ENCODE measurements at regions not wholly inside any gene's neighbourhood (a gene's known extent, or its start where the extent isn't known, plus 50 kb on each side); places are given as distances from the start of the nearest gene placed in this dataset.

GRCh38 chr18:67261931-67262552 lies 254.5 kb downstream of the DSEL start:
- no peak for TF ChIP-seq CREB1 (IDR thresholded peaks at IDR 0.05; ENCODE audit: low read depth)
- no peak for TF ChIP-seq YY1 (IDR thresholded peaks at IDR 0.05; ENCODE audit: low read depth)
- TF ChIP-seq TCF12 (IDR thresholded peaks at IDR 0.05; ENCODE audit: low read depth): no peak
- TF ChIP-seq RAD21 (IDR thresholded peaks at IDR 0.05; ENCODE audit: low read depth): no peak
- no peak for TF ChIP-seq TAF1 (IDR thresholded peaks at IDR 0.05; ENCODE audit: low read depth)
- no peak for TF ChIP-seq EP300 (IDR thresholded peaks at IDR 0.05; ENCODE audit: borderline replicate concordance)
- no peak for TF ChIP-seq TEAD4 (IDR thresholded peaks at IDR 0.05)
- no peak for TF ChIP-seq FOXM1 (IDR thresholded peaks at IDR 0.05; ENCODE audit: borderline replicate concordance, low read depth)
- TF ChIP-seq NFIC (IDR thresholded peaks at IDR 0.05): no peak
- no peak for TF ChIP-seq EGR1 (IDR thresholded peaks at IDR 0.05)
- no peak for TF ChIP-seq REST (IDR thresholded peaks at IDR 0.05; ENCODE audit: low read depth)

DNA sequence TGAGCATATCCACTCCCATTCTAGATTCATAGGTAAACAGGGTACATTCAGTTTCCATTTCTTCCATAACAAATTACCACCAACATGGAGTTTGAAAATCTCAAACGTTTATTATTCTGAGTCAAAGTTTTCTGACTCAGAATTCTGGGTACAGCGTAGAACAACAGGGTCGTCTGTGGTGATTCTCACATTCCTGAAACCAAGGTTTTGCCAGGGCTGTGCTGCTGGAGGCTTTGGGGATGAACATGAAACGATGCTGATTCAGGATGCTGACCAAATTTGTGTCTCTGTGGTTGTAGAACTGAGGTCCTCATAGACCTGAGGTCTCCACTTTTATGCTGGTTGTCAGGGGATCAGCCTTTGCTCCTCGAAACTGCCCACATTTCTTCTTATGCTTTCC lies 255.7 kb downstream of the DSEL start:
- no peak for TF ChIP-seq CREB1 (IDR thresholded peaks at IDR 0.05; ENCODE audit: low read depth)
- TF ChIP-seq, protein P1, sequence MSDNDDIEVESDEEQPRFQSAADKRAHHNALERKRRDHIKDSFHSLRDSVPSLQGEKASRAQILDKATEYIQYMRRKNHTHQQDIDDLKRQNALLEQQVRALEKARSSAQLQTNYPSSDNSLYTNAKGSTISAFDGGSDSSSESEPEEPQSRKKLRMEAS (IDR thresholded peaks at IDR 0.05): no peak
- no peak for TF ChIP-seq REST (IDR thresholded peaks at IDR 0.05; ENCODE audit: low read depth)
- TF ChIP-seq YY1 (IDR thresholded peaks at IDR 0.05; ENCODE audit: low read depth): no peak
- no peak for TF ChIP-seq TCF12 (IDR thresholded peaks at IDR 0.05; ENCODE audit: low read depth)
- no peak for TF ChIP-seq EP300 (IDR thresholded peaks at IDR 0.05; ENCODE audit: borderline replicate concordance)

- TF ChIP-seq REST (IDR thresholded peaks at IDR 0.05; ENCODE audit: low read depth) (no peak), TAF1 (IDR thresholded peaks at IDR 0.05; ENCODE audit: low read depth) (no peak), RAD21 (IDR thresholded peaks at IDR 0.05; ENCODE audit: low read depth) (no peak), EP300 (IDR thresholded peaks at IDR 0.05; ENCODE audit: borderline replicate concordance) (no peak), TCF12 (IDR thresholded peaks at IDR 0.05; ENCODE audit: low read depth) (no peak), YY1 (IDR thresholded peaks at IDR 0.05; ENCODE audit: low read depth) (no peak), CREB1 (IDR thresholded peaks at IDR 0.05; ENCODE audit: low read depth) (no peak), TEAD4 (IDR thresholded peaks at IDR 0.05) (no peak), CEBPB (IDR thresholded peaks at IDR 0.05) (no peak), ZBTB7A (IDR thresholded peaks at IDR 0.05; ENCODE audit: low read depth) (no peak), EGR1 (IDR thresholded peaks at IDR 0.05) (no peak), FOXM1 (IDR thresholded peaks at IDR 0.05; ENCODE audit: borderline replicate concordance, low read depth) (no peak), NFIC (IDR thresholded peaks at IDR 0.05) (no peak)
- TF ChIP-seq, protein P1 (IDR thresholded peaks at IDR 0.05): no peak
- TF ChIP-seq, protein P2, sequence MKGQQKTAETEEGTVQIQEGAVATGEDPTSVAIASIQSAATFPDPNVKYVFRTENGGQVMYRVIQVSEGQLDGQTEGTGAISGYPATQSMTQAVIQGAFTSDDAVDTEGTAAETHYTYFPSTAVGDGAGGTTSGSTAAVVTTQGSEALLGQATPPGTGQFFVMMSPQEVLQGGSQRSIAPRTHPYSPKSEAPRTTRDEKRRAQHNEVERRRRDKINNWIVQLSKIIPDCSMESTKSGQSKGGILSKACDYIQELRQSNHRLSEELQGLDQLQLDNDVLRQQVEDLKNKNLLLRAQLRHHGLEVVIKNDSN (IDR thresholded peaks at IDR 0.05): no peak
Observed at GRCh38 chr18:67250776-67251424, 265.6 kb downstream of the DSEL start.

DNA sequence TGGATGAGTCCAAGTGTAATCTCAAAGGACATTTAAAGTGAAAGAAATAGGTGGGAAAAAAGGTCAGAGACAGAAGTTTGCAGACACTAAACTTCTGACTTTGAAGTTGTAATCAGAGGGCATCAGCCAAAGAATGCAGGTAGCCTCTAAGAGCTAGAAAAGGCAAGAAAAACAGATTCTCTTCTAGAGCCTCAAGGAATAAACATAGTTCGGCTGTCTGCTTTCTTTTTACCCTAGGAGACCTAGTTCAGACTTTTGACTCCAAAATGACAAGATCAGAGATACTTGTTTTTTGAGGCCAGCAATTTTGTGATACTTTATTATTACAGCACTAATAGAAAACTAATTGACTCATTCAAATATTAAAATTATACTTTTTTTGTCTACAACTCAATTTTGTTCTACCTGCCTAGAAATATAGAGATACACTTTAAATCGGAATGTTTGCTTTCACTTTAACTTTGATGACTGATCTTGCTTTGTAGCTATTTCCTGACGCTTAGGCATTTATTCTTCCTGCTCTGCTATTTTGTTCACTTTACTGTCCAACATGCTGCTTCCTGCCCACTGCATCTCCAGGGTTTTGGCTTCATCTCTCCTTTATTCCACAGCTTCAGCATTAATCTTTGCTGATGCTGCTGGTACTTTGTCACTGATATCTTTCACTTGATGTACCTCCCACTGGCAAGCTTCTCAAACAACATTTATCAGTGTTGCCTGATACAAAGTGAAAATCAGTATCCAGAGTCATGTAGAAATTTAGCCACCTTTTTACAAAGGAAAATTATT lies 272.5 kb downstream of the DSEL start:
- no peak for TF ChIP-seq FOXM1 (IDR thresholded peaks at IDR 0.05; ENCODE audit: borderline replicate concordance, low read depth)
